ENCODE measurements at regions not wholly inside any gene's neighbourhood (a gene's known extent, or its start where the extent isn't known, plus 50 kb on each side); places are given as distances from the start of the nearest gene placed in this dataset.

DNA sequence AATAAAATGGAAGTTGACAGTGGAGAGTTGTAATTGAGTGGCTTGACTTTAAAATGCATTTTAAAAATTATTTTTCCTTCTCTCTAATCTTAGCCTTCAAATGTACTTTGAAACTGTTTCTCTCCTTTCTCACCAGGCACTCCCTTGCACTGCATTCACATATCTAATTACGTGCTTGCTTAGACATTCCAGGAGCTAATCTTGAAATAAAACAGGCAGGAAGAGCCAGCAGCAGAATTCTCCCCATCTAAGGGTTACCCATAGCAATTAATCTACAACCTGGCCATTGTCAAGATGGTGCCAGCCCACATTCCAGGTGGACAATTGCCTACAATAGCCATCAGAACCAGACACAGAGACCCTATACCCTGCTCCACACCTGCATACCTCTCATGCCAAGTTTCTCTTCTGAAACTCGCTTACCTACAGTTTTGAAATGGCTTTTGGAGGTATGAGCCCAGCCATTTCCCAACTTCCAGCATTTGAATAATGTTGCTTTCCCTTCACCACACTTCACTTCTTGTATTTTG is 167.6 kb upstream of the GJE1 start:
- no peak for TF ChIP-seq POLR2A (IDR thresholded peaks at IDR 0.05)
- TF ChIP-seq, protein P1, sequence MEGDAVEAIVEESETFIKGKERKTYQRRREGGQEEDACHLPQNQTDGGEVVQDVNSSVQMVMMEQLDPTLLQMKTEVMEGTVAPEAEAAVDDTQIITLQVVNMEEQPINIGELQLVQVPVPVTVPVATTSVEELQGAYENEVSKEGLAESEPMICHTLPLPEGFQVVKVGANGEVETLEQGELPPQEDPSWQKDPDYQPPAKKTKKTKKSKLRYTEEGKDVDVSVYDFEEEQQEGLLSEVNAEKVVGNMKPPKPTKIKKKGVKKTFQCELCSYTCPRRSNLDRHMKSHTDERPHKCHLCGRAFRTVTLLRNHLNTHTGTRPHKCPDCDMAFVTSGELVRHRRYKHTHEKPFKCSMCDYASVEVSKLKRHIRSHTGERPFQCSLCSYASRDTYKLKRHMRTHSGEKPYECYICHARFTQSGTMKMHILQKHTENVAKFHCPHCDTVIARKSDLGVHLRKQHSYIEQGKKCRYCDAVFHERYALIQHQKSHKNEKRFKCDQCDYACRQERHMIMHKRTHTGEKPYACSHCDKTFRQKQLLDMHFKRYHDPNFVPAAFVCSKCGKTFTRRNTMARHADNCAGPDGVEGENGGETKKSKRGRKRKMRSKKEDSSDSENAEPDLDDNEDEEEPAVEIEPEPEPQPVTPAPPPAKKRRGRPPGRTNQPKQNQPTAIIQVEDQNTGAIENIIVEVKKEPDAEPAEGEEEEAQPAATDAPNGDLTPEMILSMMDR (IDR thresholded peaks at IDR 0.05): no peak

Measured in Peyer's patch (tissue), 4 donors.